C1 segment of cervical spinal cord (tissue), 14 donors: ENCODE measurements at regions not wholly inside any gene's neighbourhood (a gene's known extent, or its start where the extent isn't known, plus 50 kb on each side); places are given as distances from the start of the nearest gene placed in this dataset.
"Not testable (repeated sequence)": the region's sequence is repeated elsewhere in the genome, so short reads cannot be mapped to it uniquely, and the experiment has no call there.

ENCODE experiments used
- DNase-seq, 14 donors: peaks; one replicate each; lab custom pipeline; 2025; lab: John Stamatoyannopoulos, UW

DNA sequence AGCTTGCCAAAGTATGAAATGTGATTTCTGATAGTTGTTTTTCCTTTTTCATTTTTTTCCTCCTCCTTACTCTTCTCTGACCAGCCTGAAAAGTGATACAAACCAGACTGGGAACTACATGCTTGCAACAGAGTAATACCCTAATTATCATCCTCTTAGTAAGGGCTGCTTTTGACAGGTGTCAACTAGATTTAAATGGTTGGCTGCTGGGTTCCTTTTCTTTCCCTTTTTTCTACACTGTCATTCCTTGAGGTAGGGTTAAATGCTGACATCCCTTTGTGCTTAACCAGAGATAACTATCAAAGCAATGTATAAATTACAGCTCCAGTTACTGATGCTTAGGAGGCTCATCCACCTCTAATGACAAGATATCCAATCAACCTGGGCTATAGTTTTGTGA is 598.8 kb downstream of the TTLL7 start:
- not testable (repeated sequence) for DNase-seq

- DNase-seq, result not testable (repeated sequence)
Observed at GRCh38 chr1:83398125-83398524, 600.8 kb downstream of the TTLL7 start.

DNA sequence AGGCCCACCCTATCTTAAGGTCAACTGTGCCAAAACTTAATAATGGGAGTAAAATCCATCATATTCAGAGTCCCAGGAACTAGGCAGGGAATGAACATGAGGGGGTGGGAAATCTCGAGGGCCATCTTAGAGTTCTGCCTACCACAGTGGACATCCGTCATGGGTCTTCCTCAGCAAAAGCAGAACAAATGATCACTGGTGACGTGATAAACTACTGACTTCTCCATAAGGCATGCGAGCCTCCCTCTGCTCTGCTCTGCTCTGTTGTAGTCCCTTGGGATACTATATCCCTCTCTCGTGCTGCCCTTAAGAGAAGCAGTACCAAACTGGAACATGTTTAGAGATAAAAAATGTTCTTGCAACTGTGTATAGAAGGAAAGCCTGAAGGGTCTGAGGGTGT is 603.8 kb downstream of the TTLL7 start:
- DNase-seq, result not testable (repeated sequence)

DNA sequence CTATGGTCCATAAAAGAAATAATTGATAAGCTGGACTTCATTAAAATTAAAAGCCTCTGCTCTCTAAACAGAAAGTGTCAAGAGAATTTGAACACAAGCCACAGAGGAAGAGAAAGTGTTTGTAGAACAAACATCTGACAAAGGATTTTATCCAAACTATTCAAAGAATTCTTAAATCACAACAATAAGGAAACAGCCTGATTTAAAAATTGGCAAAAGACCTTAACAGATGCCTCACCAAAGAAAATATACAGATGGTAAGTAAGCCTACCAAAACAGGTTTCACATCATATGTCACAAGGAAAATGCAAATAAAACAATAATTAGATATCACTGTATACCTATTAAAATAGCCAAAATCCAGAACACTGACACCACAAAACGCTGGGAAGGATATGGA is 612.0 kb downstream of the TTLL7 start:
- DNase-seq, result not testable (repeated sequence)

GRCh38 chr1:83383107-83383506 is 615.8 kb downstream of the TTLL7 start:
- DNase-seq, result not testable (repeated sequence)

DNA sequence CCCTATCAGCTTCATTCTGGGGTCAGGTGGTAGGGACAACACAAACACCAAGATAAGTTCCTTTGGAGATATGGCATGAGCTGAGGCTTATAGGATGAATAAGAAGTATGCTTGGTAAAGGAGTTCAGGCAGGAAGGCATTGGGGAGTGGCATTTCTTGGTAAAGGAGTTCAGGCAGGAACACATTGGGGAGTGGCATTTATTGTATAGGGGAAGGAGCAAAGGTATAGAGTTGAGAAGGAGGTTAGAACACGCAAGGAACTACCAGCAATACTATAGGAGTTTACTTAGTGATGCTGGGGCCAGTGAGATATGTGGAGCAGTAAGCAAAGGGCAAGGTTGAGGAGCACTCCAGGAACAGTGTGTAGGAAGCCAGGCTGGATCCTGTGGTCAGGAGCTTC is 625.9 kb downstream of the TTLL7 start:
- DNase-seq, result not testable (repeated sequence)

- not testable (repeated sequence) for DNase-seq
Observed at GRCh38 chr1:83369853-83370252, 629.1 kb downstream of the TTLL7 start.

- DNase-seq, result not testable (repeated sequence)
Observed at GRCh38 chr1:83365320-83365719, 633.6 kb downstream of the TTLL7 start.

GRCh38 chr1:83345375-83345774 is 653.6 kb downstream of the TTLL7 start:
- DNase-seq, result not testable (repeated sequence)

GRCh38 chr1:83343767-83344166 is 655.2 kb downstream of the TTLL7 start:
- DNase-seq, result not testable (repeated sequence)

GRCh38 chr1:83342995-83343394 is 655.9 kb downstream of the TTLL7 start:
- not testable (repeated sequence) for DNase-seq

GRCh38 chr1:83332308-83332707 is 666.6 kb downstream of the TTLL7 start:
- not testable (repeated sequence) for DNase-seq

DNA sequence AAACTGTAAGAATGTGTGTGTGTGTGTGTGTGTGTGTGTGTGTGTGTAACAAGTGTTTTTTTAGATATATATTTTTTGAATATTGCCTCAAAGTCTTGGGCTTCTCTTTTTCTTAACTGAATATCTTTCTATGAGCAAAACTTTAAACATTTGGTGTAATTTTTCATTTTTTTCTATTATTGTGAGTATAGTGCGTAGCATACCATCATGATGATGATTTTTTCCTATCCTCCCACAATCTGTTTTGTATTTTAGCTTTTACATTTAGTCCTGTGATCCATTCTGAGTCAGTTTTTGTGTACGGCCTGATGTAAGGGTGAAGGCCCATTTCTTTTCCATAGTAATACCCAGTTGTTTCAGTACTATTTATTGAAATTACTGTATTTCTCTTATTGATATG is 680.6 kb downstream of the TTLL7 start:
- DNase-seq, result no peak

GRCh38 chr1:83315446-83315845 is 683.5 kb downstream of the TTLL7 start:
- DNase-seq, result not testable (repeated sequence)

GRCh38 chr1:83310161-83310560 is 688.8 kb downstream of the TTLL7 start:
- not testable (repeated sequence) for DNase-seq

DNA sequence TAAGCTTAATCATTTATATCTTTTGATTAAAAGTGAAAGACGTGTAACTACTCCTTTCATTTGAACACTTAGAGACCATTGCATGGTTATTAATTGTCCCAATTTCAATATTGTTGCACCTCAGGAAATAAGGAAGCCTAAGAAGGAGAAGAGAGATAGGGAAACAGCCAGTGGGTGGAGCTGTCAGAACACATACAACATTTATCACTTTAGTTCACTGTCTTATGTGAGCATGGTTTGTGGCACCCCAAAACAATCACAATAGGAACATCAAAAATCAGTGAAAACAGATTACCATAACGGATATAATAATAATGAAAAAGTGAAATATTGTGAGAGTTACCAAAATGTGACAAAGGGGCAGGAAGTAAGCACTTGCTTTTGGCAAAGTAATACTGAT is 689.9 kb downstream of the TTLL7 start:
- DNase-seq, result peak in 1 of 14 donors; percentile 0

- not testable (repeated sequence) for DNase-seq
Observed at GRCh38 chr1:83306811-83307210, 692.1 kb downstream of the TTLL7 start.

GRCh38 chr1:83295594-83295993 is 703.3 kb downstream of the TTLL7 start:
- not testable (repeated sequence) for DNase-seq

DNA sequence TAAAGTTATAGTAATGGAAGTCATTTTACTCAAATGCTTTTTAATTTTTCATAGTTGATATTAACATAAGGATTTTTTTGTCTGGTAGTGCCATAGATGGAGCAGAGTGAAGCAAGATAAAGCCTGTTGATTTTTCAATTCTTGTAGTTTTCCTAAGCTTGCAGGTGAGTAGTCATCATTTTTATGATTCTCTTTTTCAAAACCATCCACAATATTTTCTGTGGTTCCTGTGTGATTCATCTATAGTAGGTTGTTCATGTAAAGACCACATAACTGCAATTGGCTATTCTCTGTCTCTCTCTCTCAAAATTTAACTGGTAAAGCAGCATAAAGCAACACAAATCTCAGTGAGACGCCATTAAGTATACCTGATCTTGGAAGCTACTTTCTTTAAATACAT is 711.5 kb downstream of the TTLL7 start:
- not testable (repeated sequence) for DNase-seq

DNA sequence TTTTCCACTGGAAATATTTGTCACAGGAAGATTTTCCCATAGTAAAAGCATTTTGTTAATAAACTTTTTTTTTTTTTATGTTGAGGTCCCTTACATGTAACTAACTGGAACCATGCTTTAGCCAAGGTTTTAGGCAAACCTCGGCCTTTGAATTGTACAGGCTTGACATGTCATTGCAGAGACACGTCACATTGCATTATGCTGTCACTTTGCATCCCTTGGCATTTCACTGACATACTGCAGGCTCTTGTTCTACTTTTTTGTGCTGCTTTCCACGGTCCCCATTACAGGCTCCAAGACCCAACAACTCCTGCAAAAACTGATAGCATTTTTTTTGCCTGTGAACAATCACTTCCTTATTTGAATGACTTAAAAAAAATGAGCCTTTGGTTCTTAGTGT is 724.3 kb downstream of the TTLL7 start:
- not testable (repeated sequence) for DNase-seq

- not testable (repeated sequence) for DNase-seq
Observed at GRCh38 chr1:83272484-83272883, 726.4 kb downstream of the TTLL7 start.

- not testable (repeated sequence) for DNase-seq
Observed at GRCh38 chr1:83271834-83272233, 727.1 kb downstream of the TTLL7 start.

- DNase-seq, result not testable (repeated sequence)
Observed at GRCh38 chr1:83270801-83271200, 728.1 kb downstream of the TTLL7 start.

DNA sequence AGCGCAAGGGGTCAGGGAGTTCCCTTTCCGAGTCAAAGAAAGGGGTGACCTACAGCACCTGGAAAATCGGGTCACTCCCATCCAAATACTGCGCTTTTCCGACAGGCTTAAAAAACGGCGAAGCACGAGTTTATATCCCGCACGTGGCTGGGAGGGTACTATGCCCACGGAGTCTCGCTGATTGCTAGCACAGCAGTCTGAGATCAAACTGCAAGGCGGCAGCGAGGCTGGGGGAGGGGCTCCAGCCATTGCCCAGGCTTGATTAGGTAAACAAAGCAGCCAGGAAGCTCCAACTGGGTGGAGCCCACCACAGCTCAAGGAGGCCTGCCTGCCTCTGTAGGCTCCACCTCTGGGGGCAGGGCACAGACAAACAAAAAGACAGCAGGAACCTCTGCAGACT is 735.1 kb downstream of the TTLL7 start:
- DNase-seq, result not testable (repeated sequence)
